Liver (tissue), 3 donors: ENCODE measurements at regions not wholly inside any gene's neighbourhood (a gene's known extent, or its start where the extent isn't known, plus 50 kb on each side); places are given as distances from the start of the nearest gene placed in this dataset.

ENCODE experiments used
- EGR1 ChIP-seq, 2 donors: IDR thresholded peaks; 2 replicates each; pipeline ENCODE4 v1.6.1; 2016 to 2018; ENCODE audit warnings: antibody characterized with exemption in 2 of 2, low read depth in 2 of 2
- SP1 ChIP-seq: IDR thresholded peaks from 2 replicates; pipeline ENCODE4 v1.6.1; 2018; ENCODE audit warnings: antibody characterized with exemption, mild to moderate bottlenecking
- TAF1 ChIP-seq: conservative IDR thresholded peaks from 2 replicates; pipeline ENCODE4 v1.6.1; 2016; ENCODE audit warnings: antibody characterized with exemption, mild to moderate bottlenecking
- TF ChIP-seq, protein P1 (sequence below): fragments of 150-350 bp; IDR thresholded peaks from 2 replicates; pipeline ENCODE4 v1.5.1; 2017; ENCODE audit warnings: improper control_type of control experiment, low read depth, low read length; ENCODE audit not compliant: missing input control
- TF ChIP-seq, protein P2 (sequence below): IDR thresholded peaks from 2 replicates; pipeline ENCODE4 v1.6.1; 2016; ENCODE audit warnings: antibody characterized with exemption
- TF ChIP-seq, protein P3 (sequence below): IDR thresholded peaks from 2 replicates; pipeline ENCODE4 v1.6.1; 2016; ENCODE audit warnings: antibody characterized with exemption, mild to moderate bottlenecking
- donor health status: healthy.
- donor health status: healthy.

DNA sequence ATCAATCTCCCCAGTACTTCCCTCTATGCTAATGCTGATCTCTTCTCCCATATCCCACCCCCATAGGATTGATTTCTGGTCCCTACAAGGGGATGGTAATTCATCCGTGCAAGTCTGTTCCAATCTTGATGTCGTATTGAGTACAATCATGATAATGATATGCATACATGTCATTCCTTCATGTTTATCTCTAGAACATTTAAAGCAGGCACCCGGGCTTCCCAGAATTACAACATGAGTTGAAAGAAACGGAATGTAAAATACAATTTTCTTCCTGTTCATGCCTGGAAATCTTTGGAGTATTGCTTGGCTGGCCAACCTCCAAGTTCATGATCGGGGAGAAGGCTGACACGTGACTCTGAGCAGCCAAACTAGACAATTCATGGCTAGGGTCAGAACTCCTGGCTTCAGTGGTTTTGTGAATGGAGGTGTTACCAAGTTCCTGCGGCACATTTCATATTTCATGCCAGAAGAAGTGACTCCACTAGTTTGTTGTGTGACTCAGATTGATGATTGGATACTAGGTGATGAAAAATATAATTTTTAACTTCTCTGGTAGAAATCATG is 66.6 kb downstream of the C9orf152 start:
- TF ChIP-seq, protein P1, sequence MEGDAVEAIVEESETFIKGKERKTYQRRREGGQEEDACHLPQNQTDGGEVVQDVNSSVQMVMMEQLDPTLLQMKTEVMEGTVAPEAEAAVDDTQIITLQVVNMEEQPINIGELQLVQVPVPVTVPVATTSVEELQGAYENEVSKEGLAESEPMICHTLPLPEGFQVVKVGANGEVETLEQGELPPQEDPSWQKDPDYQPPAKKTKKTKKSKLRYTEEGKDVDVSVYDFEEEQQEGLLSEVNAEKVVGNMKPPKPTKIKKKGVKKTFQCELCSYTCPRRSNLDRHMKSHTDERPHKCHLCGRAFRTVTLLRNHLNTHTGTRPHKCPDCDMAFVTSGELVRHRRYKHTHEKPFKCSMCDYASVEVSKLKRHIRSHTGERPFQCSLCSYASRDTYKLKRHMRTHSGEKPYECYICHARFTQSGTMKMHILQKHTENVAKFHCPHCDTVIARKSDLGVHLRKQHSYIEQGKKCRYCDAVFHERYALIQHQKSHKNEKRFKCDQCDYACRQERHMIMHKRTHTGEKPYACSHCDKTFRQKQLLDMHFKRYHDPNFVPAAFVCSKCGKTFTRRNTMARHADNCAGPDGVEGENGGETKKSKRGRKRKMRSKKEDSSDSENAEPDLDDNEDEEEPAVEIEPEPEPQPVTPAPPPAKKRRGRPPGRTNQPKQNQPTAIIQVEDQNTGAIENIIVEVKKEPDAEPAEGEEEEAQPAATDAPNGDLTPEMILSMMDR = no peak
- TF ChIP-seq, protein P2, sequence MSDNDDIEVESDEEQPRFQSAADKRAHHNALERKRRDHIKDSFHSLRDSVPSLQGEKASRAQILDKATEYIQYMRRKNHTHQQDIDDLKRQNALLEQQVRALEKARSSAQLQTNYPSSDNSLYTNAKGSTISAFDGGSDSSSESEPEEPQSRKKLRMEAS = no peak
- TF ChIP-seq TAF1 = no peak
- TF ChIP-seq EGR1 (IDR thresholded peaks at IDR 0.05; ENCODE audit: low read depth in 2 of 2) = no peak
- TF ChIP-seq SP1 = no peak
- TF ChIP-seq, protein P3, sequence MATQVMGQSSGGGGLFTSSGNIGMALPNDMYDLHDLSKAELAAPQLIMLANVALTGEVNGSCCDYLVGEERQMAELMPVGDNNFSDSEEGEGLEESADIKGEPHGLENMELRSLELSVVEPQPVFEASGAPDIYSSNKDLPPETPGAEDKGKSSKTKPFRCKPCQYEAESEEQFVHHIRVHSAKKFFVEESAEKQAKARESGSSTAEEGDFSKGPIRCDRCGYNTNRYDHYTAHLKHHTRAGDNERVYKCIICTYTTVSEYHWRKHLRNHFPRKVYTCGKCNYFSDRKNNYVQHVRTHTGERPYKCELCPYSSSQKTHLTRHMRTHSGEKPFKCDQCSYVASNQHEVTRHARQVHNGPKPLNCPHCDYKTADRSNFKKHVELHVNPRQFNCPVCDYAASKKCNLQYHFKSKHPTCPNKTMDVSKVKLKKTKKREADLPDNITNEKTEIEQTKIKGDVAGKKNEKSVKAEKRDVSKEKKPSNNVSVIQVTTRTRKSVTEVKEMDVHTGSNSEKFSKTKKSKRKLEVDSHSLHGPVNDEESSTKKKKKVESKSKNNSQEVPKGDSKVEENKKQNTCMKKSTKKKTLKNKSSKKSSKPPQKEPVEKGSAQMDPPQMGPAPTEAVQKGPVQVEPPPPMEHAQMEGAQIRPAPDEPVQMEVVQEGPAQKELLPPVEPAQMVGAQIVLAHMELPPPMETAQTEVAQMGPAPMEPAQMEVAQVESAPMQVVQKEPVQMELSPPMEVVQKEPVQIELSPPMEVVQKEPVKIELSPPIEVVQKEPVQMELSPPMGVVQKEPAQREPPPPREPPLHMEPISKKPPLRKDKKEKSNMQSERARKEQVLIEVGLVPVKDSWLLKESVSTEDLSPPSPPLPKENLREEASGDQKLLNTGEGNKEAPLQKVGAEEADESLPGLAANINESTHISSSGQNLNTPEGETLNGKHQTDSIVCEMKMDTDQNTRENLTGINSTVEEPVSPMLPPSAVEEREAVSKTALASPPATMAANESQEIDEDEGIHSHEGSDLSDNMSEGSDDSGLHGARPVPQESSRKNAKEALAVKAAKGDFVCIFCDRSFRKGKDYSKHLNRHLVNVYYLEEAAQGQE = no peak
